ENCODE measurements at regions not wholly inside any gene's neighbourhood (a gene's known extent, or its start where the extent isn't known, plus 50 kb on each side); places are given as distances from the start of the nearest gene placed in this dataset.

DNA sequence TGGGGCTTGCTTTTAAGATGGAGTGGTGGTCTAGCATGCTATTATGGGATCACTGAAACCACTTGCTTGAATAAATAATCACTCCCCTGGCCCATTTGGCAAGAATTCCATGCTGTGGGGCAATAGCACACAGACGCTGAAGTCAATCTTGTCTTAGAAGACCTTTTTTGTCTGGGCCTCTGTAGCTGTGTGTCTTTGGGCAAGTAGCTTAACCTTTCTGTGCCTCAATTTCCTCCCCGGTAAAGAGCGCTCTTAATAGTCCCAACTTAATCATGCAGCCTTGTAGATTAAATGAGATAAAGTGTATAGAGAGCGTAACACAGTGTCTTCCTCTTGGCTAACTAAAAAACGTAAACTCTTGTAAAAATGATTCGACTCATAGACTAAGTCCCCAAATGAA, 125.4 kb upstream of the IGSF21 start:
- no peak for DNase-seq

DNA sequence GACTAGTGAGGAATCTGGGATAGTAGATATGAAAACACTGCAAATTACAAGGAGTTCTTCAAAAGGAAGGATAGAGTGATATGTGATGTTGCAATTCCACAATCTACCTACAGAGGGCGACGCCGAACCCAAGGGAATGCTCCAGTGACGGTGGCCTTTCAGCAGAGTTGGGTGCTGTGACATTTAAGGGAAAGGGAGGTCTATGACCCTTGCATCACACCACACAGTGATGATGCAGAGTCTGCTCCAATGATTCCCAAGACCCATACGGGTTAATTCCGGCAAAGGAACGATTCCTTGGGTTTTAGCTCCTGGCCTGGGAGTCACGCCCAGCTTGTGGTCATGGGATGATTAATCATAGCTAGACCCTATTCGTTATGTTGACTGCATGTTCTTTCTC, 123.0 kb upstream of the IGSF21 start:
- DNase-seq, result no peak

DNA sequence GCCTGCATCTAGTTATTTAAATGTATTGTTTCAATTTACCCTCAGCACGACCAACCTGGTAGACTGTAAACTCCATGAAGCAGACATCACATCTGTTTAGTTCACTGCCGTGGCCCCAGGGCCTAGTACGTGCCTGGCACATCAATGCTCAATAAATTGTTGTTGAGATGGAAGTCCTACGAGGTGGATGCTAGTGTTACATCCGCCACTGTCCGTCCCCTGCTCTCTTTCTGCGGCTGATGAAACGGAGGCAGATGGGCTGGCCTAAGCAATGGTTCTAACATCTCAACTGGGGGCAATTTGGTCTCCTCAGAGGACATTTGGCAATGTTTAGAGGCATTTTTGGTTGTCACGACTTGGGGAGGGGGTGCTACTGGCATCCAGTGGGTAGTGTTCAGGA, 121.4 kb upstream of the IGSF21 start:
- DNase-seq, result no peak

DNA sequence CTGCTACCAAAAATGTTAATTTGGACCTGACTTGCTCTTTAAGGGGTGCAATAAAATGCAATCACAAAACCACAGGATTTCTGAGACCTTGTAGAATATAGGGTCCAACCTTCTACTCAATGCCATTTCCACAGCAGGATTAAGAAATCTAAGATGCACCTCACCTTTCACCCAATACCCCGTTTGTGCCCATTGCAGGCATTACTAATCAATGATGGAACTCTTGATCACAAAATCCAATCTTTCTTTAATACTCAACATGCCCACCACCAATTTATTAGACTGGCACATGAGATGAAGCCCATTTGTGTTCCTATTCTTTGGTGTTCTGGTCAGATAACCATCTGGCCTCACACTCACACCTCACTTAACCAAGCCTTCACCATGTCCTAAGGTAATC, 117.2 kb upstream of the IGSF21 start:
- no peak for DNase-seq

DNA sequence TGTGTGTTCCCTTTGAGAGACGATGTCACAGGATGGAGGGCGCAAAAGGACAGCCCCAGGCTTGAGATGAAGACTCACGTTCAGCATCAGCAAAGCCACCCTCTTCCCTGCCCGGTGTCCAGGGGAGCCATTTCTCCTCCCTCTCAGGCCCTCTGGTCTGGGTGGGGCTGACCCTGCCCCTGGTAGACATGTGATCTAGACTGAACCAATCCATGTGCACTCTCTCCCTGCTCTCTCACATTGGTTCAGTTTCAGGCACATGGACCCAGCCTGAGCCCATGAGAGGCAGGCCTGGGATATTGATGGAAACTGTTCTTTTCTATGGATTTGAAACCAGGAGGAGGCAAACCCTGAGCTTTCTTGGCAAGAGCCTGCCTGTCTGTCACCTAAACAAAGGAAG, 115.6 kb upstream of the IGSF21 start:
- no peak for DNase-seq

DNA sequence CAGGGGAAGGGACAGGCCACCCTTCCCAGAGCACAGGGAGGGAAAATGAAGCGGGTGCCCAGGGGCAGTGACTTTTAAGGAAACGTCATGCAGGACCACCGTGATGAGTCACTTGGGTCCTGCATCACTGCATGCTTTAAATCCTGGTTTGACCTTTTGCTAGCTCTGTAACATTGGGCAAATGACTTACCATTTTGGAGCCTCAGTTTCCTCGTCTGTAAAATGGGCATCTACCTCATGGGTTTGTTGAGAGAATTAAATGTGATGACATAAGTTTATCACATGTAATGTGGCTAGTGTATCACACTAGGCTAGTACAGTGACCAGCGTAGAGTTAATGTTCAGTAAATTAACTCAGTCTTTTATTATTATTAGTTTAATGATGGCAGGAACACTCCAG, 114.8 kb upstream of the IGSF21 start:
- no peak for DNase-seq

DNA sequence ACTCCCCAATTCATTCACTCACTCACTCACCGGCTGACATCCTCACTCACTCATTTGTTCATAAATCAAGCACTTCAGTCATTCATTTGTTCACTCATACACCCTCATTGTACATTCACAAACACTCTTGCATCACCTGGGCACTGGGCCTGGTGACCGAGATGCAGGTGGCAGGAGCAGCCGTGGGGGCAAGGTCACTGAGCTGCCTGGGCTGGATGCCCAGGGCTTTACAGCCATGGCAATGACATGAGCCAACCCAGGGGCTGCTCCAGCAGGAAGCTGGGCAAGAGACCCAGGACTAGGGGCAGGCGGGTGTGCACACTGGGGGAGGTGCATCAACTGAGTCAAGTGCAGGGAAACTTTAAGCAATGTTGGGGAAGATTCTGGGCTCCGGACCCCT, 113.6 kb upstream of the IGSF21 start:
- no peak for DNase-seq

DNA sequence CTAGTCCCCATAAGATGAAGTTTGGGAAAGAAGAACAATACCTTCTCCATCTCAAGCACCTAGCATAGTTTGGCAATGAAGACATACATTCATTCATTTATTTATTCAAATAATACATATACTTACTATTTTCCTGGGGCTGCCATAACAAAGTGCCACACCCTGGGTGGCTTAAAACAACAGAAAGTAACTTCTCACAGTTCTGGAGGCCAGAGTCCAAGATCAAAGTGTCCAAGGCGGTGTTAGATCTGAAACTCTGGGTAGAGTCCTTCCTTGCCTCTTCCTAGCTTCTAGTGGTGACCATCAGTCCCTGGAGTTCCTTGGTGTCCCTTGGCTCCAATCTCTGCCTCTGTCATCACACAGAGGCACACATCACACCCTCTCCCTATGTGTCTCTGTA, 112.1 kb upstream of the IGSF21 start:
- DNase-seq, result no peak

DNA sequence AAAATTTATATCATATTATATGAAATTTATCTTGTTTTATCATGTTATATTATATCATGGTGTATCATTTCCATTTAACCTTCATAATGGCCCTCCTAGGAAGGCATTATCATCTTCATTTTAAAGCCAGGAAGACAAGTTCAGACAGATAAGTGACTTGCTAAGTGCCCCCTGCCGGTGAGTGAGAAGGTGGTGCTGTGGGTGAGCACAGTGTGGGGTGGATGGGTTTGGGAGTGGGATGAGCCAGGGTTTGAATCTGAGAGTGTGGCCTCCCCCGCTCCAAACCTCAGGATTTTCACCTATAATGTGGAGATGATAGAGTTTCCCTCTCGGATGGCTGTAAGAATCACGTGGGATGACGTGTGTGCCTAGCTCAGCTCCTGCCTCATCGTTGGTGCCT, 108.7 kb upstream of the IGSF21 start:
- DNase-seq, result no peak

DNA sequence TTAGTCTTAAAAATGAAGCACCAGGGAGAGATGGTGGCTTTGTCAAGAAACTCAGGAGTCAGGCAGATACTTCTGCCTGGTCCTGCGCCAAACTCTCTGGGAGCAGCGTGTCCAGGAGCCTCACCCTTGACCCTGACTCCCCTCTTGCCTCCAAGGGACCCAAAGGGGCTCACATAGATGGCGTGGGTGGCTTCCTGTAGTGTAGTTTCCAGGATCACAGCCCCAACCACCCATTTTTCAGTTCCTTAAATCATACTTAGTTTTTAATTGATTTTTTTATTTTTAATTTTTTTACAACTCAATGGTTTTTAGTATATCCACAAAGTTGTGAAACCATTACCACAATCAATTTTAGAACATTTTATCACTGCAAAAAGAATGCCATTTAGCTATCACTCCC, 107.7 kb upstream of the IGSF21 start:
- no peak for DNase-seq

DNA sequence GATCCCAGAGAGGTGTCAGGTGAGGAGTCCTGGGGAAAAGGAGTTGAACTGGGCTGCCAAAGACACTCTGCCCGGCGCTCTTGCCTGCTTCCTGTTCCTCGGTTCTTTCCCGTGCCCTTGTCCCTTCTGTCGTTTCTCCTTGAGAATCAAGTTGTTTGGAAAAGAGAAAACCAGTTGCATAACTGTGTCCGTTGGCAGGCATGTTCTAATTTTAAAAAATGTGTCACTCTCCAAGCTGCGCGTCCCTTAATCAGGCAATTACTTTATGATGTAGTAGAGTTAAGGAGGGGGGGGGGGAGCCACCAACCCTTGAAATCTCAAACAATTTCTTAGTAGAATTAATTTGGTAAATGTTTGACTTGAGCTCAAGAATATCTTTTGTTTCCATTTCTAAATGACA, 105.9 kb upstream of the IGSF21 start:
- no peak for DNase-seq

DNA sequence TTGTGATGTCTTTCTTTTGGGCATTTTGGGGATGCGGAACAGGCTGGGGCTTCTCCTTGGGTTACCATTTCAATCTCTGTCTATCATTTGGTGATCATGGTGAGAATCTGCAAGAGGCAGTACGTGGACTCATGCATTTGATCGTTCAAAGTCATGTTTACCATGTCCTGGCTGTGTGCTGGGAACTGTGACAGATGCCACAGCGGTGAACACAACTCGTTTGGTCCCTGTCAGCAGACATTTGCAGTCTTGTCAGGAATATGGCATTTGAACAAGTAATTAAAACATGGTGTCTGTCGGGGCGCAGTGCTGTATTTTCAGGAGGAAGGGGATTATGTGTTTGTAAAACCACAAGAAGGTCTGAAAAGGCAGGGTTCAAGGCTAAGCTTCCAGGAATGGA, 103.3 kb upstream of the IGSF21 start:
- no peak for DNase-seq

DNA sequence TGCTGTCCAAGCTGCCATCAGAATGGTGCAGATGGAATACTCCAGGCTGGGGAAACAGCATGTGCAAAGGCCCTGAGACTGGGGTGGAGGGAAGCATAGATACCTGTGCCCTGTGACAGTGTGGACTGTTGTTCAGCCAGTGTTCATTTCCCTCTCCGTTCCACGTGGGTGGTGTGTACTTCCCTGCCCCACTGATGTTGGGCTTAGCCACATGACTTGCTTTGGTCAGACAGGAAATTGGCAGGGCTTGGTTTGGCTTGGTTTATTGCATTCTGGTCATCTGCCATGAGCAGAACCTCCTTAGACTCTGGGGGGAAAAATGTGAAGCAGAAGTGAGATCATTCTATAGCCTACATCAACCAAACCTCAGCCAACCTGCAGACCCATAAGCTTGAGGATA, 102.4 kb upstream of the IGSF21 start:
- no peak for DNase-seq

DNA sequence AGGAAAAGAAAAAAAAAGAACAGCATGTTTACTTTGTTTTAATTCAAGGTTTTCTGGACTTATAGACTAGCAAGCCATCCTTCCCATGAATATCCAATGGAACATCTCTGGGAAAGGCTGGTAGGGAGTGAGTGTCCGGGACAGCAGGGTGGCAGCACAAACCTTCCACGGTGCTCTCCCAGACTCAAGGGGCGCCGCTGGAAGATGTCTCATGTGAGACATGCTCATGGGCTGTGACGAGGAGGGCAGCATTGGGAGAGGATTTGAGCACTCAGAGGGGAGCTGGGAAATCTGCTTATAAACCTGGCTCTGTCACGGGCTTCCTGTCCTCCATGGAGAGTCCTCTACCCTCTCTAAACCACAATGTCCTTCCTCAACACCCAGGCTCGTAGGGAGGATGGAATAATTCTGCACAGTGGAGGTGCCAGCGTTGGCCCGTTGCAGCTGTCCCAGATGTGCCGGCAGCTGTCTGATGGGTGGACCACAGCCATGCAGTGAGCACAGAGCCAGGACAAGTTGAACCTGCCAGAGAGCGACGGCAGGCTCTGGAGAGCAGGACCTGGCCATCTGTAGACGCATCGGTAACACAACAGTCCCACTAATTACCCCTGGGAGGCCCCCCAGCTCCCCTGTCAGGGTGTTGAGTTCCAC, 100.1 kb upstream of the IGSF21 start:
- DNase-seq, result no peak

DNA sequence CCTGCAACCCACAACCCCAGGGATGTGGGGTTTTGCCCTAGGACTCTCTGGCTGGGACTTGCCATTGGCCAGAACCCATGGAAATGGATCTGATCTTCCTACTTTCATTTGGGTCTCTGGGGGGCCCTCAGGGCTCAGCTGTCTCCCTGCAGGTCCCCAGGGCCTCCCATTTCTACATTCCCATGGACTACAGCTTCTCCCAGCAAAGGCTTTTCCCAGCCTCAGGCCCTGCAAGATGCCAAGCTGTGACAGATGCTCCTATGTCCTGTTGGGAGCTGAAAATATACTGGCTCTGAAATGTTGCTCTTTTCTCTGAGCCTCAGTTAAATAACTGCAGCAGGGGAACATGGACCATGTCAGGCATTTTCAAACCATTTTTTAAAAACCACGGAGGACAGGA, 99.5 kb upstream of the IGSF21 start:
- no peak for DNase-seq

DNA sequence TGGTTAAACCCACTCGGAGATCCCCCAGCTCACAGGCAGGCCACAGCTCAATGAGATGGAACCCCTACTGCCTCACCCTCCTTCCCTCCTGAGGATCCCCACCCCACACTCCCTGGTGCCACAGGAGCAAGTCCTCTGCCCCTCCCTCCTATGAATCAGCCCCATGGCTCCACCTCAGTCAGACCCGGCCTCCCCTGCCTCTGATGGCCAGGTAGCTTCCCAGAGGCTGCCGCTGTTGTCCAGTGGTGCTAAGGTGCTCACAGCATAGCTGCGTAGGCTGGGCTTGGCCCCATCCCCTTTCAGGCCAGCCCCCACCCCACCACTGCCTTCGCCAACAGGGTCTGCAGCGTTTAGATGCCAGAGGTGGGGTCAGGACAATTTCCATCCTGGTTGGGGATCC, 98.5 kb upstream of the IGSF21 start:
- DNase-seq, result no peak

DNA sequence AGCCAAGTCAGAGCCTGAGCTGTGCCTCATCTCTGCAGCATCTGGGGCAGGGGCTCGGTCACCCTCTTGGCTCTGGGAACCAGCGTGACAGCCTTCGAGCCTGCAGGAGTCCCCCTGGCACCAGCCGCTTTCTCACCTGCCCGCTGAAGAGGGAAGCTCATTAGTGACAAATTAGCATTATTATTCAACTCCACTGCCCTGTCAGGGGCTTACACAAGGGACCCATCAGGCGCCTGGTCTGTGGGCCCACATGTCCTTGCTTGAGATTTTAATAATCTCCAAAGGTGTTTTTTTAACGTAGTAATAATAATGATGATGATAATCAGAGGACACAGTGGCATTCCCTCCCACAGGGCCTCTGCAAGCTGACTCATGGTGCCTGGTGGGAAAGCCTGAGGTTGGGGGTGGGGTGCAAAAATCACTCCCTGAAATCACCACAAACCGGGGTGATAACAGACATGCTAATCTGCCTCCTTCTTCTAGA, 98.1 kb upstream of the IGSF21 start:
- no peak for DNase-seq

DNA sequence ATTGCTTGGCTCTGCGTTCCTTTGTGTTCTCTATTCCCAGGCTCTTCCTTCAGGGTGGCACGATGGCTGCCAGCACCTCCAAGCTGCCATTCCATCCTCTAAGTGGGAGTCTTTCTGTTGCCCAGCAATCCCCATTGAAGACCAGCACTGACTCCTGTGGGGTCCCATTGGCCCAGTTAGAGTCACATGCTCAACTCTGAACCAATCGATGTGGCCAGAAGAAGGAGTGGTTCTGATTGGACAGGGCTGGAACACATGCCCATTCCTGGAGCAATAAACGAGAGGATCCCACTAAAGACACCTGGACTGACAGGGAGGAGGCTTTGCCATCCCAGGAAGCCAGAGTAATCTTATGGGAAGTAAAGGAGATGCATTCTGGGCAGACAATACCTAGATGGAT, 97.2 kb upstream of the IGSF21 start:
- no peak for DNase-seq

DNA sequence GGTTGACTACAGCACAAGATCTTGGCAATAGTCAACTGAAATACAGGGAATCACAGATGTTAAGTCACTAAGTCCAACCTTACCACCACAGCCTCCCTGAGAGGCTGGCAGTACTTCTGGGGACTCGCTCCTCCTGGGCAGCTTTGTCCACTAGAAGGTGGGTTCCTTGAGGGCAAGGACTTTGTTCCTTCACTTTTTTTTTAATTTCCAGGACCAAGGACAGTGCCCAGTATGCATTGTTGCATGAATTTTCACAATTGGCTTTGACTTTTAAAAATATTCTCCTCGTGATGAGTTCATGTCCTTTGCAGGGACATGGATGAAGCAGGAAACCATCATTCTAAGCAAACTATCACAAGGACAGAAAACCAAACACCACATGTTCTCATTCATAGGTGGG, 96.7 kb upstream of the IGSF21 start:
- DNase-seq, result no peak

DNA sequence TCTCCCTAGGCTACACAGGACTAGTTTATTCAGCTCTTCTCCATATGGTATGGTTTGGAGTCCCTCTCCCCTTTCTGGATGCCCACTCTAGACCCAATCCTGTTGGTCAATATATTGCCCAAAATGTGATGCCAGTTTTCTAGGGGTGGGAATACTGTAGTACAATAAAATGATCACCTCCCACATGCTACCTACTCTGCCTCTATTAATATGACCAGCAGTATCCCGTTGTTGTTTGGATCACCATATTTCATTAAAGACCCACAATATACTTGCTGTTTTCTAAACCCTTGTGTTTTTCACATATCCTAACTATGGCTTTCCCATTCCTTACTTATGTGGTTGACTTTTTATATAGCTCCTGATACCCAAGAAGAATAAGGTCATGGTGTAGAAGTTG, 95.9 kb upstream of the IGSF21 start:
- no peak for DNase-seq

DNA sequence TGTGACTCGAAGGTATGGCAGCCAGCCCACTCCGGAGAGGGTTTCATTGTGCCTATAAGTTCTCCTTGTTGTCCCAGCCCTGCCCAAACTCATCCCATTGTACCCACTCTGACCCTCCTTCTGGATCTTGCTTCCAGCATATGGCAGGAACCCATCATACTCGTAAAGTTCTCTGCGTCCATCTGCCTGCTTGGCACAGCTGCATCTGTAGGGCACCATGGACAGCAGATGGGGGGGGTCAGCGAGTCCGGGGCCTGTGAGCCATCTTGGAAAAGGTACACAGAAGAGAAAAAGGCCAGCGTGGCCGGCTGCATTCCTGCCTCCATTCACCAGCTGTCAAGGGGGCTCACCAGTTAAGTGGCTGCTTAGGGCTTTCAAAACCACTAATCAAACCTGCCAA, 94.9 kb upstream of the IGSF21 start:
- DNase-seq, result no peak

DNA sequence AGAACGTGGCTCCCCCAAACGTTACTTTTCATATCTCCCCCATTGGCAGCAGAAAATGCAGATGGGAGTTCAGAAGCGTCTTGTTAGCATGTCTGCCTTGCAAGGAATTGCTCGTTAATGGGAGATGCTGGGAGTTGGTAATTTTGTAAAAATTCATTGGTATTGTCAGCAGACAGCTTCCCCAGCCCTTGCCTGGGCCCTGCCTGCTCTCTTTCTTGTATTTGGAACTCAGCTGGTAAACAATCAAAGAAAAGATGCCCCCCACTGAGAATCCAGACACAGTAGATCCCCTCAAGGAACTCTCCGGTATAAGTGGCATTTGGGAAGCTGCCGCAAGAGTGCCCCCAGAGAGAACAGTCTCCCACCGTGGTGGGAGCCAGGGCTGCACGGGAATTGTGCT, 94.4 kb upstream of the IGSF21 start:
- no peak for DNase-seq

DNA sequence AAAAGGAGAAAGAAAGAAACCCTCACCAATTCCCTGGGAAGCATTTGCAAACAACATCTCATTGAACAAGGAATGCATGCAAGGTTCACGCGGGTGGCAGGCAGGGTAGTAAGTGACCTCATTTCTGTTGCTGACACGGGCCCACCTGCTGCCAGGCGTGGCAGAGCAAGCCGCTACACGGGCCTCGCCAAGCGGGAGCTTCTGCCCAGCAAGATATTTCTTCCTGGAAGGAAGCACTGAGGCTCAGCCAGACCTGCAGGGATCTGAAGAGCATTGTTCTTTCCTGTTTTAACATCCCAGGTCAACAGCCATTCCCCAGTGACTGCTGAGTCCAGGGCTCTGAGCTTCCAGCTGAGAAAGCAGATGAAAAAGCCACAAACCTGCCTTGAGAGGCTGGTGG, 91.9 kb upstream of the IGSF21 start:
- no peak for DNase-seq

DNA sequence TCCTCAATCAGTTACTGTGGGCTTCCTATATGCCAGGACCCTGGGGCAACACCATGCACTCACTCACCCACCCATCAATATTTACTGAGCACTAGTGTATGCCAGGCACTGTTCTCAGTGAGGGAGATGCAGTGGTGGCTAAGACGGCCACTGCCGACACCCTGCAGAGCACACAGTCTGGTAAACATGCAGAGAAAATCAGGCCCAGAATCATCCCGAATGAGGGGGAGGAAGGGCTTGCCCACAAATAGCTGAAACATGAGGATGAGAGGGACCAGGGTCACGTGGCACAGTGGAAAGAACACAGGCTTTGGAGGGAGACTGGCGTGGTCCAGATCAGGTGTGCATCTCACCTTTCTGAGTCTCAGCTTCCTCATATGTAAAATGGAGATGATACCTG, 89.2 kb upstream of the IGSF21 start:
- DNase-seq, result no peak

DNA sequence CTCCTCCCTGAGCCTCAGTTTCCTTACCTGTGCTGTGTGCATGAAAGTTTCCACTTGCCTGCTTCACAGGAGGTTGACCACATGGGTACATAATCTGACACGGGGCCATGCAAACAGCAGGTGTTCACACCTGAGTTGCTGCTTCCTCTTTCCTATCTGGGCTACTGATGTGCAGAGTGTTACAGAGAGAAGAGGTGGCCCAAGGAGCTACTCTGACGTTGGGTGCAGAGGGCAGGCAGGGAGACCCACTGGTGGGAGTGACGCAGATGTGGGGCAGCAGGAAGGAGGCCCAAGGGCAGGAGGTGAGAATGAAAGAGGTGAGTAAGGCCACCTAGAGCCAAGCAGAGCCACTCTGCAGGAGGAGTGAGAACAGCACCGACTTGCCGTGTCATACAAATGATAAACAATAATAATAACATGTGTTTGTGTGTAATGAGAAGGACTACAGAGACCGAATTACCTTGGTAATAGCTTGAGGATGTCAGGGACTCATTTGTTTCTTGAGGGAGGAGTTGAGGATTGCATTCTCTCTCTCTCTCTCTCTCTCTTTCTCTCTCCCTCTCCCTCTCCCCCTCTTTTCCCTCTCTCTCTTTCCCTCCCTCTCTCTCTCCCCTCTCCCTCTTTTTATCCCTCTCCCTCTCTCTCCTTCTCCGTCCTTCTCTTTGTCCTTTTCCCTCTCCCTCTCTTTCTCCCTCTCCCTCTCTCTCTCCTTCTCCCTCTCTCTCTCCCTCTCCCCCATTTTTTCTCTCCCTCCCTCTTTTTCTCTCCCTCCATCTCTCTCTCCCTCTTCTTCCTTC, 87.4 kb upstream of the IGSF21 start:
- no peak for DNase-seq

Data from CD4-positive, alpha-beta T cell treated with Interferon gamma for 1 hour (primary cell).